RKO (cell line): ENCODE measurements at regions not wholly inside any gene's neighbourhood (a gene's known extent, or its start where the extent isn't known, plus 50 kb on each side); places are given as distances from the start of the nearest gene placed in this dataset.

ENCODE experiments used
- DNase-seq: peaks from one replicate; pipeline ENCODE4 v3.0.0-alpha.2; 2016; ENCODE audit warnings: low spot score

GRCh38 chr2:120401275-120402066, 55.5 kb downstream of the INHBB start:
- no peak for DNase-seq

- DNase-seq = no peak
Measured at GRCh38 chr2:120402067-120402433, 56.1 kb downstream of the INHBB start.

GRCh38 chr2:120402508-120402907, 56.6 kb downstream of the INHBB start:
- no peak for DNase-seq

GRCh38 chr2:120403261-120403660, 57.3 kb downstream of the INHBB start:
- DNase-seq = no peak

GRCh38 chr2:120403676-120404075, 57.7 kb downstream of the INHBB start:
- no peak for DNase-seq

GRCh38 chr2:120404274-120404673, 58.3 kb downstream of the INHBB start:
- no peak for DNase-seq

GRCh38 chr2:120404941-120405758, 59.2 kb downstream of the INHBB start:
- no peak for DNase-seq

GRCh38 chr2:120405759-120406099, 59.8 kb downstream of the INHBB start:
- DNase-seq = no peak

GRCh38 chr2:120406566-120406965, 60.6 kb downstream of the INHBB start:
- no peak for DNase-seq

GRCh38 chr2:120410487-120410886, 64.6 kb downstream of the INHBB start:
- DNase-seq = no peak

GRCh38 chr2:120415060-120415459, 69.1 kb downstream of the INHBB start:
- no peak for DNase-seq

- no peak for DNase-seq
Measured at GRCh38 chr2:120415728-120416509, 70.0 kb downstream of the INHBB start.

GRCh38 chr2:120418174-120418787, 72.3 kb downstream of the INHBB start:
- no peak for DNase-seq

GRCh38 chr2:120419073-120419472, 73.1 kb downstream of the INHBB start:
- DNase-seq = no peak

- no peak for DNase-seq
Measured at GRCh38 chr2:120419955-120420354, 74.0 kb downstream of the INHBB start.

- no peak for DNase-seq
Measured at GRCh38 chr2:120421126-120421829, 75.3 kb downstream of the INHBB start.

GRCh38 chr2:120421830-120422175, 75.9 kb downstream of the INHBB start:
- no peak for DNase-seq

- no peak for DNase-seq
Measured at GRCh38 chr2:120422465-120423160, 76.7 kb downstream of the INHBB start.

GRCh38 chr2:120423167-120423943, 77.4 kb downstream of the INHBB start:
- no peak for DNase-seq

GRCh38 chr2:120424274-120424796, 78.4 kb downstream of the INHBB start:
- DNase-seq = no peak
